GM23248 (cell line): ENCODE measurements at regions not wholly inside any gene's neighbourhood (a gene's known extent, or its start where the extent isn't known, plus 50 kb on each side); places are given as distances from the start of the nearest gene placed in this dataset.

Experiments used
- EZH2 ChIP-seq: fragments of 200-600 bp; sonication (generic); IDR thresholded peaks from 2 replicates; pipeline ENCODE4 v1.6.1; 2018; ENCODE audit warnings: antibody characterized with exemption, mild to moderate bottlenecking; ENCODE audit not compliant: insufficient read depth, poor library complexity, severe bottlenecking
- EZH2phosphoT487 ChIP-seq: fragments of 200-600 bp; sonication (generic); IDR thresholded peaks from 2 replicates; pipeline ENCODE4 v1.6.1; 2018; ENCODE audit warnings: antibody characterized with exemption, moderate library complexity, mild to moderate bottlenecking, low read depth; ENCODE audit not compliant: insufficient read depth

- no peak for TF ChIP-seq EZH2phosphoT487
- no peak for TF ChIP-seq EZH2
Observed at GRCh38 chr1:102800406-102800805, 307.9 kb downstream of the COL11A1 start.
